NB4 (cell line): ENCODE measurements at regions not wholly inside any gene's neighbourhood (a gene's known extent, or its start where the extent isn't known, plus 50 kb on each side); places are given as distances from the start of the nearest gene placed in this dataset.

Experiments used
- MYC ChIP-seq: IDR thresholded peaks from 2 replicates; pipeline ENCODE4 v1.6.1; 2011; ENCODE audit warnings: low read depth, low read length
- POLR2A ChIP-seq: IDR thresholded peaks from 2 replicates; pipeline ENCODE4 v1.6.1; 2011; ENCODE audit warnings: mild to moderate bottlenecking; ENCODE audit not compliant: insufficient read length; ENCODE audit errors: extremely low read depth
- TF ChIP-seq, protein P1 (sequence below): IDR thresholded peaks from one replicate; pipeline ENCODE4 v1.5.1; 2012; ENCODE audit warnings: low read depth, low read length
- TF ChIP-seq, protein P2 (sequence below): IDR thresholded peaks from 2 replicates; pipeline ENCODE4 v1.6.1; 2011; ENCODE audit warnings: low read depth, low read length

DNA sequence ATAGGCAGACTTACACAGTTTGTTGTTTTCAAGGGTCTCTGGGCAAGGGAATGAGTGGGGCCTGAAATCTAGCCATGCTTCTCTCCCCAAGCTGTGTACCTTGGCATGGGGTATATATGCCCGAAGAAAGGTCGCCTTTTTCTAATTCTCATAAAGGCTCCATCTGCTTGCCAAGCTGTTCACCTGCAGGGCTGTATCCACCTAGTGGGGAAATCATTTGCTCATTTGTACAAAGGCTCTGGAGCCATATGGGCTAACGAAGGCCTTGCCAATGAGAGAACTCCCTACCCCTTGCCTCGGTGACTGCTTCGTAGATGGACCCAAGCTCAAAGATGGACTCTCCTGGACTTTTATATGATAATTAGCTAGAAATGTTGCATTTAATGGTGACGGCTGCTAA, 1097.0 kb downstream of the PDHA2 start:
- TF ChIP-seq POLR2A (no peak), MYC (no peak)
- TF ChIP-seq, protein P1, sequence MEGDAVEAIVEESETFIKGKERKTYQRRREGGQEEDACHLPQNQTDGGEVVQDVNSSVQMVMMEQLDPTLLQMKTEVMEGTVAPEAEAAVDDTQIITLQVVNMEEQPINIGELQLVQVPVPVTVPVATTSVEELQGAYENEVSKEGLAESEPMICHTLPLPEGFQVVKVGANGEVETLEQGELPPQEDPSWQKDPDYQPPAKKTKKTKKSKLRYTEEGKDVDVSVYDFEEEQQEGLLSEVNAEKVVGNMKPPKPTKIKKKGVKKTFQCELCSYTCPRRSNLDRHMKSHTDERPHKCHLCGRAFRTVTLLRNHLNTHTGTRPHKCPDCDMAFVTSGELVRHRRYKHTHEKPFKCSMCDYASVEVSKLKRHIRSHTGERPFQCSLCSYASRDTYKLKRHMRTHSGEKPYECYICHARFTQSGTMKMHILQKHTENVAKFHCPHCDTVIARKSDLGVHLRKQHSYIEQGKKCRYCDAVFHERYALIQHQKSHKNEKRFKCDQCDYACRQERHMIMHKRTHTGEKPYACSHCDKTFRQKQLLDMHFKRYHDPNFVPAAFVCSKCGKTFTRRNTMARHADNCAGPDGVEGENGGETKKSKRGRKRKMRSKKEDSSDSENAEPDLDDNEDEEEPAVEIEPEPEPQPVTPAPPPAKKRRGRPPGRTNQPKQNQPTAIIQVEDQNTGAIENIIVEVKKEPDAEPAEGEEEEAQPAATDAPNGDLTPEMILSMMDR, result no peak
- TF ChIP-seq, protein P2, sequence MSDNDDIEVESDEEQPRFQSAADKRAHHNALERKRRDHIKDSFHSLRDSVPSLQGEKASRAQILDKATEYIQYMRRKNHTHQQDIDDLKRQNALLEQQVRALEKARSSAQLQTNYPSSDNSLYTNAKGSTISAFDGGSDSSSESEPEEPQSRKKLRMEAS, result no peak
